Endodermal cell (in vitro differentiated cells): ENCODE measurements at regions not wholly inside any gene's neighbourhood (a gene's known extent, or its start where the extent isn't known, plus 50 kb on each side); places are given as distances from the start of the nearest gene placed in this dataset.

ENCODE experiments used
- DNase-seq: peaks from one replicate; pipeline ENCODE4 v3.0.0-alpha.2; 2017
- H3K27ac ChIP-seq: 2 replicates; pipeline ENCODE4 v1.5.1; 2013; ENCODE audit warnings: mild to moderate bottlenecking, low read depth, low read length, moderate library complexity
- H3K27me3 ChIP-seq: 2 replicates; pipeline ENCODE4 v1.6.1; 2013; ENCODE audit warnings: mild to moderate bottlenecking, low read length, moderate library complexity; ENCODE audit not compliant: insufficient read depth, control insufficient read depth, poor library complexity, severe bottlenecking
- H3K36me3 ChIP-seq: 2 replicates; pipeline ENCODE4 v1.7.0; 2013; ENCODE audit warnings: mild to moderate bottlenecking, low read length, moderate library complexity; ENCODE audit not compliant: control insufficient read depth, insufficient read depth
- H3K4me1 ChIP-seq: one replicate; pipeline ENCODE4 v1.7.0; 2013; ENCODE audit warnings: low read length; ENCODE audit not compliant: control insufficient read depth, insufficient read depth
- H3K4me3 ChIP-seq: 2 replicates; pipeline ENCODE4 v1.5.1; 2013; ENCODE audit warnings: mild to moderate bottlenecking, low read length, moderate library complexity
- H3K9ac ChIP-seq: 2 replicates; pipeline ENCODE4 v1.6.1; 2013; ENCODE audit warnings: mild to moderate bottlenecking, low read length, moderate library complexity; ENCODE audit not compliant: poor library complexity, severe bottlenecking; ENCODE audit errors: extremely low read depth
- H3K9me3 ChIP-seq: 2 replicates; pipeline ENCODE4 v1.6.1; 2013; ENCODE audit warnings: mild to moderate bottlenecking, low read length, moderate library complexity; ENCODE audit not compliant: control insufficient read depth
- H3K27ac Mint-ChIP-seq: 2 replicates; pipeline ENCODE4 v1.8.0; 2020; ENCODE audit warnings: mixed read lengths
- H3K27me3 Mint-ChIP-seq: 2 replicates; pipeline ENCODE4 v1.8.0; 2021; ENCODE audit warnings: mild to moderate bottlenecking, mixed read lengths; ENCODE audit not compliant: insufficient read depth
- H3K36me3 Mint-ChIP-seq: 2 replicates; pipeline ENCODE4 v1.8.0; 2020; ENCODE audit warnings: low read depth, mixed read lengths
- H3K4me1 Mint-ChIP-seq: 2 replicates; pipeline ENCODE4 v1.8.0; 2020; ENCODE audit warnings: mixed read lengths
- H3K4me3 Mint-ChIP-seq: 2 replicates; pipeline ENCODE4 v1.8.0; 2020; ENCODE audit warnings: mild to moderate bottlenecking, moderate library complexity, mixed read lengths
- H3K9me3 Mint-ChIP-seq: 2 replicates; pipeline ENCODE4 v1.8.0; 2020; ENCODE audit warnings: mild to moderate bottlenecking, mixed read lengths
- CTCF ChIP-seq: fragments of 200-600 bp; sonication (generic); conservative IDR thresholded peaks from 2 replicates; pipeline ENCODE4 v1.5.0; 2021; ENCODE audit warnings: antibody characterized with exemption, mild to moderate bottlenecking
- WGBS, 2 experiments: methylation state at CpG; one replicate each; pipeline versions ENCODE4 v1.1.5 to v1.1.7; 2013; ENCODE audit warnings: missing lambda C conversion rate in 2 of 2, mixed read lengths in 1 of 2; ENCODE audit not compliant: insufficient coverage in 1 of 2, insufficient read length in 1 of 2; 5-methylcytosine and 5-hydroxymethylcytosine counted together

GRCh38 chr4:147101678-147102077, 156.0 kb upstream of the TTC29 start:
- Histone ChIP-seq H3K9me3 (no peaks in the 10 kb centered on the region), H3K27ac (no peak overlapping the region), H3K9ac (no peak overlapping the region), H3K27me3 (no peaks in the 10 kb centered on the region), H3K4me1 (peaks cover 5% of the 10 kb centered on the region), H3K4me3 (no peak overlapping the region), H3K36me3 (no peaks in the 10 kb centered on the region)
- Mint-ChIP-seq H3K4me1 (peaks cover 17% of the 10 kb centered on the region), H3K36me3 (no peaks in the 10 kb centered on the region), H3K4me3 (no peak overlapping the region), H3K27ac (no peak overlapping the region), H3K9me3 (no peaks in the 10 kb centered on the region), H3K27me3 (peaks cover 12% of the 10 kb centered on the region)
- WGBS, 2 experiments: 70 to 100% methylated on average over 1 to 2 of the region's 2 CpGs
- no peak for TF ChIP-seq CTCF
- DNase-seq: no peak

DNA sequence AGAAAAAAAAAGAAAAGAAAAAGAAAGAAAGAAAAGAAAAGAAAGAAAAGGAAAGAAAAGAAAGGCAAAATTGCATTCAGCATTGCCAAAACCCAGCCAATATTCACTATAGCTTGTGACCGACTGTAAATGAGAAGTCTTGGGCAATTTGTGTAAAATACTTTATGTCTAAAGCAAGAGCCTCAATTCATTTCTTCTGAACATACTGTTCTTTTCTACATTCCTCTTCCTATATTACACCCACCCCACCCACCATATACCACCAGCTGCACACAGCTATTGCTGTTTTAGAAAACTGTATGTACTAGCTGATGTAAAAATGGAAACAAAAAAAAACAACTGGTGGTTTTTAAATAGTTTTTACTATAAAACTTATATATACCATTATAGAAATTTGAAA, 156.9 kb upstream of the TTC29 start:
- H3K4me1 ChIP-seq: peaks cover 5% of the 10 kb centered on the region

DNA sequence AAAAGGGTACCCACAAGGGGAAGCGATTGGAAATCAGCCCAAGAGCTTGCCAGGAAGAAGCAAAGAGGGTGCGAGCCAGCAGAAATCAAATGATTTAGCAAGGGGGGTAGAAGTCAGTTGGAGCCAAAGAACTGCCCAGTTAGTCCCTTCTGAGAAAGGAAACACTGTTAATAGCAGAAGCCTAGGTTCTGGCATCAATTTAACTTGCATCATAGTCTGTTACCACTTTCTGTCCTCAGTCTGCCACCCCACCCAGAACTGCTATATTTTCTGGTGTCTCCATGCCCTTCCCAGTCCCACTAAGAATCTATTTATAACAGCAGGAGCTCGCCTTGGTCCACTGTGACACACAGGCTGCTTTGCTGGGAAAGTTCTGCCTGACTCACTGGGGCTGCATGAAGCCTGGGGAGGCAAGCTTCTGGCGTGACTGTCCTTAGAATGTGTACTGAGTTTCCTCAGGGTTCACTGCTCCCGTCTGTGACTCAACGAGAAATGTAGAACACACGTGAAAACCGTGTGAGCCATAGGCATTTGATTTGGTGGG, 157.8 kb upstream of the TTC29 start:
- Histone ChIP-seq H3K27me3 (no peaks in the 10 kb centered on the region), H3K36me3 (no peaks in the 10 kb centered on the region), H3K9ac (no peak overlapping the region), H3K27ac (no peak overlapping the region), H3K9me3 (no peaks in the 10 kb centered on the region), H3K4me3 (no peak overlapping the region), H3K4me1 (peaks cover 5% of the 10 kb centered on the region)
- H3K4me1 Mint-ChIP-seq: peaks cover 10% of the 10 kb centered on the region
- no peaks in the 10 kb centered on the region for H3K36me3 Mint-ChIP-seq
- no peak for TF ChIP-seq CTCF
- no peak overlapping the region for H3K4me3 Mint-ChIP-seq
- H3K27me3 Mint-ChIP-seq: peaks cover 12% of the 10 kb centered on the region
- no peak overlapping the region for H3K27ac Mint-ChIP-seq
- WGBS, 2 experiments: 65 to 75% methylated on average over 4 to 8 of the region's 8 CpGs
- H3K9me3 Mint-ChIP-seq: no peaks in the 10 kb centered on the region
- peak; percentile 49 for DNase-seq

More for the DNA sequence above, 156.9 kb upstream of the TTC29 start:
- no peak for DNase-seq
- no peak overlapping the region for H3K27ac Mint-ChIP-seq
- Histone ChIP-seq H3K9me3 (no peaks in the 10 kb centered on the region), H3K9ac (no peak overlapping the region), H3K27me3 (no peaks in the 10 kb centered on the region), H3K4me3 (no peak overlapping the region), H3K36me3 (no peaks in the 10 kb centered on the region), H3K27ac (no peak overlapping the region)
- H3K4me1 Mint-ChIP-seq: peaks cover 12% of the 10 kb centered on the region
- no peak overlapping the region for H3K4me3 Mint-ChIP-seq
- H3K9me3 Mint-ChIP-seq: no peaks in the 10 kb centered on the region
- TF ChIP-seq CTCF: no peak
- H3K36me3 Mint-ChIP-seq: no peaks in the 10 kb centered on the region
- peaks cover 12% of the 10 kb centered on the region for H3K27me3 Mint-ChIP-seq
- WGBS, 2 experiments: 100% methylated on average over 1 of the region's 1 CpG; no CpG with 5 or more reads in 1 of the 2 experiments
